ENCODE measurements at regions not wholly inside any gene's neighbourhood (a gene's known extent, or its start where the extent isn't known, plus 50 kb on each side); places are given as distances from the start of the nearest gene placed in this dataset.
"Not testable (repeated sequence)": the region's sequence is repeated elsewhere in the genome, so short reads cannot be mapped to it uniquely, and the experiment has no call there.

DNA sequence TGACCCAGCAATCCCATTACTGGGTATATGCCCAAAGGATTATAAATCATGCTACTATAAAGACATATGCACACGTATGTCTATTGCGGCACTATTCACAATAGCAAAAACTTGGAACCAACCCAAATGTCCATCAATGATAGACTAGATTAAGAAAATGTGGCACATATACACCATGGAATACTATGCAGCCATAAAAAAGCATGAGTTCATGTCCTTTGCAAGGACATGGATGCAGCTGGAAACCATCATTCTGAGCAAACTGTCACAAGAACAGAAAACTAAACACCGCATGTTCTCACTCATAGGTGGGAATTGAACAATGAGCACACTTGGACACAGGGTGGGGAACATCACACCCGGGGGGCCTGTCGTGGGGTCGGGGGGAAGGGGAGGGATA is 80.1 kb upstream of the TMEM170B start:
- H3K27me3 ChIP-seq (ENCODE audit: control insufficient read depth in 1 of 2, insufficient read depth in 2 of 2, low read length in 2 of 2) = not testable (repeated sequence)

DNA sequence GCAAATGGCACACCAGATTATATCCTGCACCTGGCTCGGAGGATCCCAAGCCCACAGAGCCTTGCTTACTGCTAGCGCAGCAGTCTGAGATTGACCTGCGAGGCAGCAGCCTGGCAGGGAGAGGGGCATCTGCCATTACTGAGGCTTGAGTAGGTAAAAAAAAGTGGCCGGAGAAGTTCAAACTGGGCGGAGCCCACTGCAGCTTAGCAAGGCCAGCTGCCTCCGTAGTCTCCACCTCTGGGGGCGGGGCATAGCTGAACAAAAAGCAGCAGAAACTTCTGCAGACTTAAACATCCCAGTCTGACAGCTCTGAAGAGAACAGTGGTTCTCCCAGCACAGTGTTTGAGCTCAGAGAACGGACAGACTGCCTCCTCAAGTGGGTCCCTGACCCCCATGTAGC is 85.4 kb upstream of the TMEM170B start:
- H3K9ac ChIP-seq (ENCODE audit: low read length in 2 of 2); H3K9me3 ChIP-seq (ENCODE audit: control insufficient read depth in 2 of 2, low read length in 2 of 2); H3K36me3 ChIP-seq (ENCODE audit: control insufficient read depth in 2 of 2, insufficient read depth in 2 of 2, low read length in 2 of 2); H3K4me1 ChIP-seq (ENCODE audit: control insufficient read depth, insufficient read depth, low read length); H3K27ac ChIP-seq (ENCODE audit: low read length); H3K4me3 ChIP-seq (ENCODE audit: low read length in 2 of 2); H3K27me3 ChIP-seq (ENCODE audit: control insufficient read depth in 1 of 2, insufficient read depth in 2 of 2, low read length in 2 of 2): not testable (repeated sequence)

More for the DNA sequence above, 80.1 kb upstream of the TMEM170B start:
- not testable (repeated sequence) for H3K9ac ChIP-seq (ENCODE audit: low read length in 2 of 2); H3K9me3 ChIP-seq (ENCODE audit: control insufficient read depth in 2 of 2, low read length in 2 of 2); H3K27ac ChIP-seq (ENCODE audit: low read length); H3K4me1 ChIP-seq (ENCODE audit: control insufficient read depth, insufficient read depth, low read length); H3K4me3 ChIP-seq (ENCODE audit: low read length in 2 of 2); H3K36me3 ChIP-seq (ENCODE audit: control insufficient read depth in 2 of 2, insufficient read depth in 2 of 2, low read length in 2 of 2)

DNA sequence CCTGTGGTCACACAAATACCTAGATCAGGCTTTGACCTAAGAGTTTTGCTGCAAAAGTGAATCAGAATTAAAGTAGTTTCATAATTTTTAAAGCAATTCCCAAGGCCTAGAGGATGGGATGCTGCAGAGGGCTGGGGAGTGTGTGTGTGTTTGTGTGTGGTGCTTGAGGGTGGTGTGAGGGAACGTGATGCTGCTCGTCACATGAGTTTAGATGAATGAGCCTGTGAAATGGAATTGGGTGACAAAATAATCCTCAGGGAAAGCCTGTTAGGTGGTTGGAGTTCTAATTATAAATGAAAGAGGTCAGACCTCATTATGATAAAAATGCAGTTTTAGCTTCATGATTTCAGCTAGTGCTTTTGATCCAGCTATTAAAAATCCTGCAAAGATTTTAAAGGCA is 87.5 kb upstream of the TMEM170B start:
- Histone ChIP-seq H3K36me3 (ENCODE audit: control insufficient read depth in 2 of 2, insufficient read depth in 2 of 2, low read length in 2 of 2) (no peaks in the 10 kb centered on the region), H3K27me3 (ENCODE audit: control insufficient read depth in 1 of 2, insufficient read depth in 2 of 2, low read length in 2 of 2) (no peaks in the 10 kb centered on the region), H3K9me3 (ENCODE audit: control insufficient read depth in 2 of 2, low read length in 2 of 2) (no peaks in the 10 kb centered on the region), H3K9ac (ENCODE audit: low read length in 2 of 2) (no peak overlapping the region), H3K27ac (ENCODE audit: low read length) (no peak overlapping the region), H3K4me1 (ENCODE audit: control insufficient read depth, insufficient read depth, low read length) (no peaks in the 10 kb centered on the region), H3K4me3 (ENCODE audit: low read length in 2 of 2) (no peak overlapping the region)

GRCh38 chr6:11449408-11449807 is 88.1 kb upstream of the TMEM170B start:
- H3K4me1 ChIP-seq (ENCODE audit: control insufficient read depth, insufficient read depth, low read length) = no peaks in the 10 kb centered on the region
- H3K9ac ChIP-seq (ENCODE audit: low read length in 2 of 2) = no peak overlapping the region
- no peak overlapping the region for H3K4me3 ChIP-seq (ENCODE audit: low read length in 2 of 2)
- H3K27ac ChIP-seq (ENCODE audit: low read length) = no peak overlapping the region
- no peaks in the 10 kb centered on the region for H3K9me3 ChIP-seq (ENCODE audit: control insufficient read depth in 2 of 2, low read length in 2 of 2)
- no peaks in the 10 kb centered on the region for H3K36me3 ChIP-seq (ENCODE audit: control insufficient read depth in 2 of 2, insufficient read depth in 2 of 2, low read length in 2 of 2)
- no peaks in the 10 kb centered on the region for H3K27me3 ChIP-seq (ENCODE audit: control insufficient read depth in 1 of 2, insufficient read depth in 2 of 2, low read length in 2 of 2)

DNA sequence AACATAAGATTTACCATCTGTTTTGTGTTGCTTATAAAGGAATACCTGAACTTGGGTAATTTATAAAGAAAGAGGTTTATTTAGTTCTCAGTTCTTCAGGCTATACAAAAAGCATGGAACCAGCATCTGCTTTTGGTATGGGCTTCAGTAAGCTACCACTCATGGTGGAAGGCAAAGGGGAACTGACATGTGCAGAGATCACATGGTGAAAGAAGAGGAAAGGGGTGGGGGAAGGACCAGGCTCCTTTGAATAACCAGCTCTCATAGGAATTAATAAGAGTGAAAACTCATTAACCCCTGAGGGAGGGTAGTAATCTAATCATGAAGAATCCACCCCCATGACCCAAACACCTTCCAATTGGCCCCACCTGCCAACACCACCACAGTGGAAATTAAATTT is 89.5 kb upstream of the TMEM170B start:
- Histone ChIP-seq H3K36me3 (ENCODE audit: control insufficient read depth in 2 of 2, insufficient read depth in 2 of 2, low read length in 2 of 2) (no peaks in the 10 kb centered on the region), H3K9ac (ENCODE audit: low read length in 2 of 2) (no peak overlapping the region), H3K27ac (ENCODE audit: low read length) (no peak overlapping the region), H3K4me3 (ENCODE audit: low read length in 2 of 2) (no peak overlapping the region), H3K4me1 (ENCODE audit: control insufficient read depth, insufficient read depth, low read length) (no peaks in the 10 kb centered on the region), H3K27me3 (ENCODE audit: control insufficient read depth in 1 of 2, insufficient read depth in 2 of 2, low read length in 2 of 2) (no peaks in the 10 kb centered on the region), H3K9me3 (ENCODE audit: control insufficient read depth in 2 of 2, low read length in 2 of 2) (no peaks in the 10 kb centered on the region)

- H3K4me1 ChIP-seq (ENCODE audit: control insufficient read depth, insufficient read depth, low read length) = no peaks in the 10 kb centered on the region
- H3K27ac ChIP-seq (ENCODE audit: low read length) = no peak overlapping the region
- no peak overlapping the region for H3K9ac ChIP-seq (ENCODE audit: low read length in 2 of 2)
- H3K27me3 ChIP-seq (ENCODE audit: control insufficient read depth in 1 of 2, insufficient read depth in 2 of 2, low read length in 2 of 2) = no peaks in the 10 kb centered on the region
- no peaks in the 10 kb centered on the region for H3K9me3 ChIP-seq (ENCODE audit: control insufficient read depth in 2 of 2, low read length in 2 of 2)
- H3K36me3 ChIP-seq (ENCODE audit: control insufficient read depth in 2 of 2, insufficient read depth in 2 of 2, low read length in 2 of 2) = no peaks in the 10 kb centered on the region
- no peak overlapping the region for H3K4me3 ChIP-seq (ENCODE audit: low read length in 2 of 2)
Observed at GRCh38 chr6:11447265-11447664, 90.3 kb upstream of the TMEM170B start.

GRCh38 chr6:11445146-11445545 is 92.4 kb upstream of the TMEM170B start:
- no peak overlapping the region for H3K4me3 ChIP-seq (ENCODE audit: low read length in 2 of 2)
- no peaks in the 10 kb centered on the region for H3K9me3 ChIP-seq (ENCODE audit: control insufficient read depth in 2 of 2, low read length in 2 of 2)
- no peak overlapping the region for H3K9ac ChIP-seq (ENCODE audit: low read length in 2 of 2)
- no peaks in the 10 kb centered on the region for H3K4me1 ChIP-seq (ENCODE audit: control insufficient read depth, insufficient read depth, low read length)
- H3K27ac ChIP-seq (ENCODE audit: low read length) = no peak overlapping the region
- H3K36me3 ChIP-seq (ENCODE audit: control insufficient read depth in 2 of 2, insufficient read depth in 2 of 2, low read length in 2 of 2) = no peaks in the 10 kb centered on the region
- H3K27me3 ChIP-seq (ENCODE audit: control insufficient read depth in 1 of 2, insufficient read depth in 2 of 2, low read length in 2 of 2) = no peaks in the 10 kb centered on the region

- not testable (repeated sequence) for H3K27ac ChIP-seq (ENCODE audit: low read length); H3K36me3 ChIP-seq (ENCODE audit: control insufficient read depth in 2 of 2, insufficient read depth in 2 of 2, low read length in 2 of 2); H3K9ac ChIP-seq (ENCODE audit: low read length in 2 of 2); H3K9me3 ChIP-seq (ENCODE audit: control insufficient read depth in 2 of 2, low read length in 2 of 2); H3K27me3 ChIP-seq (ENCODE audit: control insufficient read depth in 1 of 2, insufficient read depth in 2 of 2, low read length in 2 of 2); H3K4me1 ChIP-seq (ENCODE audit: control insufficient read depth, insufficient read depth, low read length); H3K4me3 ChIP-seq (ENCODE audit: low read length in 2 of 2)
Observed at GRCh38 chr6:11443125-11443524, 94.4 kb upstream of the TMEM170B start.

DNA sequence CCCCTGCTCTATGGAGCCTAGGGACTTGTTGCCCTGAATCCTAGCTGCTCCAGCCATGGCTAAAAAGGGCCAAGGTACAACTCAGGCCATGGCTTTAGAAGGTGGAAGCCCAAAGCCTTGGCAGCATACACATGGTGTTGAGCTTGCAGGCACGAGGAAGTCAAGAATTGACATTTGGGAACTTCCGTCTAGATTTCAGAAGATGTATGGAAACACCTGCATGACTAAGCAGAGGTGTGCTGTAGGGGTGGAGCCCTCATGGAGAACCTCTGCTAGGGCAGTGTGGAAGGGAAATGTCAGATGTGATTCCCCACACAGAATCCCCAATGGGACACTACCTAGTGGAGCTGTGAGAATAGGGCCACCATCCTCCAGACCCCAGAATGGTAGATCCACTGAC is 95.1 kb upstream of the TMEM170B start:
- H3K36me3 ChIP-seq (ENCODE audit: control insufficient read depth in 2 of 2, insufficient read depth in 2 of 2, low read length in 2 of 2) = no peaks in the 10 kb centered on the region
- no peaks in the 10 kb centered on the region for H3K9me3 ChIP-seq (ENCODE audit: control insufficient read depth in 2 of 2, low read length in 2 of 2)
- H3K4me1 ChIP-seq (ENCODE audit: control insufficient read depth, insufficient read depth, low read length) = no peaks in the 10 kb centered on the region
- no peak overlapping the region for H3K9ac ChIP-seq (ENCODE audit: low read length in 2 of 2)
- no peak overlapping the region for H3K27ac ChIP-seq (ENCODE audit: low read length)
- H3K4me3 ChIP-seq (ENCODE audit: low read length in 2 of 2) = no peak overlapping the region
- H3K27me3 ChIP-seq (ENCODE audit: control insufficient read depth in 1 of 2, insufficient read depth in 2 of 2, low read length in 2 of 2) = no peaks in the 10 kb centered on the region

DNA sequence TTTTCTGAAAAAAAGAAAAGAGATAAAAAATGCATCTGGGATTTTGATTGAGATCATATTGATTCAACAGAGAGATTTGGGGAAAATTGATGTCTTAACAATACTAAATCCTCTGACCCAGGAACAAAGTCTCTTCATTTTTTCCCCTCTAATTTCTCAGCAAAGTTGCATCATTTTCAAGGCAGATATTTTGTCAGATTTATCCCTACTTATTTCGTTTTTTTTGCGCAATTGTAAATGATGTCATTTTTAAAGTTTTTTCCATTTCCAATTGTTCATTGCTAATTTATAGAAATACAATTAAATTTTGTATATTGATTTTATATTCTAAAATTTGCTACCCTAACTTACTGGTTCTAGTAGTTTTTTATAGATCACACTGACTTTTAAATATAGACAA is 97.7 kb upstream of the TMEM170B start:
- H3K9me3 ChIP-seq (ENCODE audit: control insufficient read depth in 2 of 2, low read length in 2 of 2) = no peaks in the 10 kb centered on the region
- no peaks in the 10 kb centered on the region for H3K36me3 ChIP-seq (ENCODE audit: control insufficient read depth in 2 of 2, insufficient read depth in 2 of 2, low read length in 2 of 2)

GRCh38 chr6:11439017-11439420 is 98.5 kb upstream of the TMEM170B start:
- no peak overlapping the region for H3K27ac ChIP-seq (ENCODE audit: low read length)
- H3K9ac ChIP-seq (ENCODE audit: low read length in 2 of 2) = no peak overlapping the region
- no peak overlapping the region for H3K4me3 ChIP-seq (ENCODE audit: low read length in 2 of 2)
- no peaks in the 10 kb centered on the region for H3K4me1 ChIP-seq (ENCODE audit: control insufficient read depth, insufficient read depth, low read length)
- H3K9me3 ChIP-seq (ENCODE audit: control insufficient read depth in 2 of 2, low read length in 2 of 2) = no peaks in the 10 kb centered on the region
- no peaks in the 10 kb centered on the region for H3K36me3 ChIP-seq (ENCODE audit: control insufficient read depth in 2 of 2, insufficient read depth in 2 of 2, low read length in 2 of 2)
- H3K27me3 ChIP-seq (ENCODE audit: control insufficient read depth in 1 of 2, insufficient read depth in 2 of 2, low read length in 2 of 2) = no peaks in the 10 kb centered on the region

More for the DNA sequence above, 97.7 kb upstream of the TMEM170B start:
- H3K9ac ChIP-seq (ENCODE audit: low read length in 2 of 2) = no peak overlapping the region
- no peaks in the 10 kb centered on the region for H3K27me3 ChIP-seq (ENCODE audit: control insufficient read depth in 1 of 2, insufficient read depth in 2 of 2, low read length in 2 of 2)
- no peak overlapping the region for H3K4me3 ChIP-seq (ENCODE audit: low read length in 2 of 2)
- no peak overlapping the region for H3K27ac ChIP-seq (ENCODE audit: low read length)
- no peaks in the 10 kb centered on the region for H3K4me1 ChIP-seq (ENCODE audit: control insufficient read depth, insufficient read depth, low read length)
